Uterus (tissue), 3 donors: ENCODE measurements at regions not wholly inside any gene's neighbourhood (a gene's known extent, or its start where the extent isn't known, plus 50 kb on each side); places are given as distances from the start of the nearest gene placed in this dataset.

ENCODE experiments used
- DNase-seq, 2 donors: peaks; one replicate each; pipeline ENCODE4 v3.0.0-alpha.2; 2019 to 2020
- H3K27ac ChIP-seq, 2 donors: fragments of 200-600 bp; sonication (generic); 1 replicate in 1 of 2; 2 replicates in 1 of 2; pipeline ENCODE4 v1.5.1; 2016 to 2018
- H3K27me3 ChIP-seq, 2 donors: fragments of 200-600 bp; sonication (generic); one replicate each; pipeline ENCODE4 v1.5.1; 2018 to 2019; ENCODE audit warnings: control low read depth in 1 of 2
- H3K36me3 ChIP-seq, 2 donors: fragments of 200-600 bp; sonication (generic); one replicate each; pipeline ENCODE4 v1.5.1; 2019; ENCODE audit warnings: control low read depth in 1 of 2
- H3K4me1 ChIP-seq, 2 donors: fragments of 200-600 bp; sonication (generic); one replicate each; pipeline ENCODE4 v1.5.1; 2018 to 2019; ENCODE audit warnings: control low read depth in 1 of 2
- H3K4me3 ChIP-seq, 2 donors: fragments of 200-600 bp; sonication (generic); 1 replicate in 1 of 2; 2 replicates in 1 of 2; pipeline ENCODE4 v1.5.1; 2018 to 2019; ENCODE audit warnings: mild to moderate bottlenecking in 1 of 2
- H3K9me3 ChIP-seq, 2 donors: fragments of 200-600 bp; sonication (generic); one replicate each; pipeline ENCODE4 v1.5.1; 2019; ENCODE audit warnings: control low read depth in 1 of 2
- CTCF ChIP-seq, 4 experiments: fragments of 200-600 bp in 2 of 4; fragments of 450-650 bp in 2 of 4; sonication (generic) in 2 of 4; IDR thresholded peaks; one replicate each; pipeline ENCODE4 v1.5.1; 2016 to 2019; ENCODE audit warnings: antibody characterized with exemption in 4 of 4, mild to moderate bottlenecking in 2 of 4, moderate library complexity in 1 of 4
- POLR2A ChIP-seq, 2 donors: fragments of 450-650 bp; IDR thresholded peaks; one replicate each; pipeline ENCODE4 v1.6.1; 2016; ENCODE audit warnings: antibody characterized with exemption in 2 of 2, mild to moderate bottlenecking in 1 of 2, moderate library complexity in 1 of 2
- intact Hi-C: fragments of 100-400 bp; cut with DNase I; formaldehyde crosslinking; loops from one replicate; pipeline ENCODE4 v1.15.1; 2023; ENCODE audit warnings: low total_unique reads
- donor health status: DM: yes; HTN: yes; CAD: no.

GRCh38 chr11:104588446-104588845 lies 309.8 kb downstream of the CASP12 start:
- Histone ChIP-seq H3K36me3 (no peaks in the 10 kb centered on the region), H3K9me3 (no peaks in the 10 kb centered on the region), H3K4me1 (no peaks in the 10 kb centered on the region), H3K27ac (no peak overlapping the region), H3K27me3 (no peaks in the 10 kb centered on the region), H3K4me3 (no peak overlapping the region)
- no peak for DNase-seq
- no peak for TF ChIP-seq CTCF (IDR thresholded peaks at IDR 0.05)
- TF ChIP-seq POLR2A (IDR thresholded peaks at IDR 0.05): no peak
- intact Hi-C loops: no loop called here

GRCh38 chr11:104584823-104585222 lies 313.4 kb downstream of the CASP12 start:
- Histone ChIP-seq H3K27ac (no peak overlapping the region), H3K9me3 (no peaks in the 10 kb centered on the region), H3K27me3 (no peaks in the 10 kb centered on the region), H3K4me1 (no peaks in the 10 kb centered on the region), H3K36me3 (no peaks in the 10 kb centered on the region), H3K4me3 (no peak overlapping the region)
- TF ChIP-seq CTCF (IDR thresholded peaks at IDR 0.05) (no peak), POLR2A (IDR thresholded peaks at IDR 0.05) (no peak)
- no peak for DNase-seq
- intact Hi-C loops: no loop called here

GRCh38 chr11:104583857-104584256 lies 314.4 kb downstream of the CASP12 start:
- DNase-seq: no peak
- intact Hi-C loops: no loop called here
- H3K27me3 ChIP-seq: no peaks in the 10 kb centered on the region
- no peak overlapping the region for H3K27ac ChIP-seq
- no peaks in the 10 kb centered on the region for H3K9me3 ChIP-seq
- no peaks in the 10 kb centered on the region for H3K4me1 ChIP-seq
- no peaks in the 10 kb centered on the region for H3K36me3 ChIP-seq
- TF ChIP-seq POLR2A (IDR thresholded peaks at IDR 0.05): no peak
- TF ChIP-seq CTCF (IDR thresholded peaks at IDR 0.05): no peak
- H3K4me3 ChIP-seq: no peak overlapping the region

GRCh38 chr11:104582431-104582830 lies 315.8 kb downstream of the CASP12 start:
- H3K27me3 ChIP-seq: no peaks in the 10 kb centered on the region
- no peaks in the 10 kb centered on the region for H3K4me1 ChIP-seq
- no peaks in the 10 kb centered on the region for H3K36me3 ChIP-seq
- DNase-seq: no peak
- H3K27ac ChIP-seq: no peak overlapping the region
- H3K4me3 ChIP-seq: no peak overlapping the region
- TF ChIP-seq POLR2A (IDR thresholded peaks at IDR 0.05) (no peak), CTCF (IDR thresholded peaks at IDR 0.05) (no peak)
- intact Hi-C loops: no loop called here
- no peaks in the 10 kb centered on the region for H3K9me3 ChIP-seq

- no peak overlapping the region for H3K4me3 ChIP-seq
- TF ChIP-seq CTCF (IDR thresholded peaks at IDR 0.05) (no peak), POLR2A (IDR thresholded peaks at IDR 0.05) (no peak)
- no peak overlapping the region for H3K27ac ChIP-seq
- no peaks in the 10 kb centered on the region for H3K36me3 ChIP-seq
- no peak for DNase-seq
- no peaks in the 10 kb centered on the region for H3K4me1 ChIP-seq
- no peaks in the 10 kb centered on the region for H3K27me3 ChIP-seq
- intact Hi-C loops: no loop called here
- no peaks in the 10 kb centered on the region for H3K9me3 ChIP-seq
These were observed 316.8 kb downstream of the CASP12 start for GRCh38 chr11:104581246-104581980.
